Adrenal gland (tissue), 5 donors: ENCODE measurements at regions not wholly inside any gene's neighbourhood (a gene's known extent, or its start where the extent isn't known, plus 50 kb on each side); places are given as distances from the start of the nearest gene placed in this dataset.

Experiments used
- POLR2A ChIP-seq, 2 donors: fragments of 450-650 bp; IDR thresholded peaks; one replicate each; pipeline ENCODE4 v1.6.1; 2017; ENCODE audit warnings: antibody characterized with exemption in 2 of 2, mild to moderate bottlenecking in 2 of 2, moderate library complexity in 1 of 2
- TF ChIP-seq, protein P1 (sequence below), 6 experiments: fragments of 450-650 bp in 4 of 6; fragments of 200-600 bp in 2 of 6; sonication (generic) in 1 of 6; IDR thresholded peaks; 1 replicate in 5 of 6; 2 replicates in 1 of 6; pipeline versions ENCODE4 v1.5.1 to v1.8.0; 2016 to 2021; ENCODE audit warnings: antibody characterized with exemption in 6 of 6, mild to moderate bottlenecking in 2 of 6, moderate library complexity in 1 of 6
- donor health status: DM: no; HTN: no; CAD: no.

DNA sequence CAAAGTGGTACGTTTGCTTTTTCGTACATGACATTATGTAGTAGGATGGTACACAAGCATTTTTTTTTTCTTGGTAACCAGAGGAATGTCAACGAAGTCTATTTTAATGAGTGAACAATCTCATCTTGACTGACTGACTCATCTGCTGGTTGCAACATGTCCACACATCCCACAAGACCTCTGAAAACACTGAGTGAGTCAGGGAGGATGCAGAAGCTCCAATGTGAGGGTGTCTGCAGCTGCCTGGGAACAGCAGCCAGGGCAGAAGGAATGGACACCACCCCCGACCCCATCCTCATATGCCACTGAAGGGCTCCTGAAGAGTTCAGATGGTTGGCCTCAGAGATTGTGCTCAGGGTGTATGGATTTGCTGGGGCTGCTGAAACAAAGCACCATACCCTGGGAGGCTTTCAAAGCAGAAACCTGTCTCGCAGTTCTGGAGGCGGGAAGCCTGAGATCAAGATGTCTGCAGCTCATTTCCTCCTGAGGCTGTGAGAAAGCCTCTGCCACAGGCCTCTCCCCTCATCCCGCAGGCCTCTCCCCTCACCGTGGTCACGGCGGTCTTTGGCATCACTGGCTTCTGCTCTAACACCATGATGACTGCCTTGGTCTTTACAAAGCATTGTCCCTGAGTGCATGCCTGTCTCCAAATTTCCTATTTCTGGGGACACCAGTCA, 124.6 kb downstream of the LRATD1 start:
- TF ChIP-seq, protein P1, sequence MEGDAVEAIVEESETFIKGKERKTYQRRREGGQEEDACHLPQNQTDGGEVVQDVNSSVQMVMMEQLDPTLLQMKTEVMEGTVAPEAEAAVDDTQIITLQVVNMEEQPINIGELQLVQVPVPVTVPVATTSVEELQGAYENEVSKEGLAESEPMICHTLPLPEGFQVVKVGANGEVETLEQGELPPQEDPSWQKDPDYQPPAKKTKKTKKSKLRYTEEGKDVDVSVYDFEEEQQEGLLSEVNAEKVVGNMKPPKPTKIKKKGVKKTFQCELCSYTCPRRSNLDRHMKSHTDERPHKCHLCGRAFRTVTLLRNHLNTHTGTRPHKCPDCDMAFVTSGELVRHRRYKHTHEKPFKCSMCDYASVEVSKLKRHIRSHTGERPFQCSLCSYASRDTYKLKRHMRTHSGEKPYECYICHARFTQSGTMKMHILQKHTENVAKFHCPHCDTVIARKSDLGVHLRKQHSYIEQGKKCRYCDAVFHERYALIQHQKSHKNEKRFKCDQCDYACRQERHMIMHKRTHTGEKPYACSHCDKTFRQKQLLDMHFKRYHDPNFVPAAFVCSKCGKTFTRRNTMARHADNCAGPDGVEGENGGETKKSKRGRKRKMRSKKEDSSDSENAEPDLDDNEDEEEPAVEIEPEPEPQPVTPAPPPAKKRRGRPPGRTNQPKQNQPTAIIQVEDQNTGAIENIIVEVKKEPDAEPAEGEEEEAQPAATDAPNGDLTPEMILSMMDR (IDR thresholded peaks at IDR 0.05) = no peak
- no peak for TF ChIP-seq POLR2A (IDR thresholded peaks at IDR 0.05)
